Endothelial cell of umbilical vein (primary cell): ENCODE measurements at regions not wholly inside any gene's neighbourhood (a gene's known extent, or its start where the extent isn't known, plus 50 kb on each side); places are given as distances from the start of the nearest gene placed in this dataset.

Experiments used
- BruUV-seq: library from RNA; stranded (reverse); fragments of 400-500 nt; replicated peaks from 2 replicates; lab custom pipeline; 2021; lab: Mats Ljungman, UMichigan
- CTCF ChIA-PET: fragments of 300-600, 350-600 bp; sonication (Branson Sonifier 250); formaldehyde crosslinking; loops from one replicate; lab custom pipeline; 2021; ENCODE audit warnings: antibody characterized with exemption, inconsistent platforms; lab: Charles Lee
- POLR2A ChIA-PET: fragments of 300-600, 350-600 bp; sonication (Branson Sonifier 250); formaldehyde crosslinking; loops from one replicate; lab custom pipeline; 2021; ENCODE audit warnings: antibody characterized with exemption, inconsistent platforms; lab: Charles Lee
- DNase-seq: peaks from one replicate; pipeline ENCODE4 v3.0.0-alpha.2; 2011; ENCODE audit warnings: low read depth, low spot score
- FAIRE-seq: peaks from 2 replicates; lab custom pipeline; 2011; peaks lifted over from hg19 to GRCh38; lab: Jason Lieb, UNC
- H2AFZ ChIP-seq: 2 replicates; pipeline ENCODE4 v1.6.0; 2012; ENCODE audit warnings: low read depth, low read length, control low read depth, inconsistent platforms
- H3K27ac ChIP-seq: 2 replicates; pipeline ENCODE4 v1.5.1; 2011; ENCODE audit warnings: low read depth, mild to moderate bottlenecking, control low read depth, low read length, moderate library complexity; ENCODE audit not compliant: insufficient read depth
- H3K27me3 ChIP-seq, 2 experiments: 2 replicates each; pipeline versions ENCODE4 v1.6.0 to v1.6.1; 2011; ENCODE audit warnings: low read length in 2 of 2, mixed read lengths in 1 of 2; ENCODE audit not compliant: control insufficient read depth in 2 of 2, insufficient read depth in 2 of 2
- H3K36me3 ChIP-seq, 2 experiments: 2 replicates in 1 of 2; 3 replicates in 1 of 2; pipeline ENCODE4 v1.5.1; 2011; ENCODE audit warnings: low read length in 2 of 2, mild to moderate bottlenecking in 1 of 2, moderate library complexity in 1 of 2; ENCODE audit not compliant: control insufficient read depth in 2 of 2, insufficient read depth in 2 of 2; ENCODE audit errors: extremely low read depth in 1 of 2
- H3K4me1 ChIP-seq: 3 replicates; pipeline ENCODE4 v1.5.1; 2011; ENCODE audit warnings: mild to moderate bottlenecking, low read length; ENCODE audit not compliant: control insufficient read depth, insufficient read depth; ENCODE audit errors: extremely low read depth
- H3K4me2 ChIP-seq: 2 replicates; pipeline ENCODE4 v1.6.1; 2011; ENCODE audit warnings: low read length, control low read depth, mixed read lengths; ENCODE audit not compliant: insufficient read depth
- H3K4me3 ChIP-seq, 3 experiments: fragments of 200-600 bp in 1 of 3; sonication (generic), shearing (Covaris generic) in 1 of 3; replicated peaks in 1 of 3; 2 replicates each; pipeline ENCODE4 v1.5.1; 2011 to 2016; ENCODE audit warnings: control low read depth in 3 of 3, low read length in 3 of 3, mild to moderate bottlenecking in 2 of 3, inconsistent platforms in 1 of 3, low read depth in 1 of 3, moderate library complexity in 1 of 3; ENCODE audit not compliant: insufficient read depth in 1 of 3
- H3K79me2 ChIP-seq: 2 replicates; pipeline ENCODE4 v1.6.0; 2012; ENCODE audit warnings: low read length, inconsistent platforms; ENCODE audit not compliant: control insufficient read depth, insufficient read depth
- H3K9ac ChIP-seq: replicated peaks from 2 replicates; pipeline ENCODE3; 2011; ENCODE audit warnings: low read length, control low read depth; ENCODE audit not compliant: insufficient read depth; ENCODE audit errors: extremely low read depth
- H3K9me1 ChIP-seq: replicated peaks from 3 replicates; pipeline ENCODE4 v1.6.0; 2011; ENCODE audit warnings: mild to moderate bottlenecking, low read length; ENCODE audit not compliant: control insufficient read depth, insufficient read depth; ENCODE audit errors: extremely low read depth
- H3K9me3 ChIP-seq: replicated peaks from 2 replicates; pipeline ENCODE4 v1.5.1; 2012; ENCODE audit warnings: low read length, inconsistent platforms; ENCODE audit not compliant: control insufficient read depth, insufficient read depth
- H4K20me1 ChIP-seq: replicated peaks from 2 replicates; pipeline ENCODE3; 2011; ENCODE audit warnings: mild to moderate bottlenecking, low read length; ENCODE audit not compliant: control insufficient read depth, insufficient read depth; ENCODE audit errors: extremely low read depth
- EZH2 ChIP-seq: IDR thresholded peaks from 2 replicates; pipeline ENCODE4 v1.6.1; 2012; ENCODE audit warnings: borderline replicate concordance, low read depth, mild to moderate bottlenecking, moderate library complexity, low read length, inconsistent platforms; ENCODE audit not compliant: severe bottlenecking
- FOS ChIP-seq: IDR thresholded peaks from 2 replicates; pipeline ENCODE4 v1.6.1; 2011; ENCODE audit warnings: mild to moderate bottlenecking, low read length, moderate library complexity, borderline replicate concordance; ENCODE audit not compliant: insufficient read depth
- GATA2 ChIP-seq: IDR thresholded peaks from 2 replicates; pipeline ENCODE4 v1.7.0; 2011; ENCODE audit warnings: low read depth, mild to moderate bottlenecking, moderate library complexity, mixed read lengths, low read length; ENCODE audit not compliant: insufficient read length, insufficient read depth
- JUN ChIP-seq: IDR thresholded peaks from 2 replicates; pipeline ENCODE4 v1.6.1; 2011; ENCODE audit warnings: borderline replicate concordance, low read depth; ENCODE audit not compliant: insufficient read length, insufficient read depth
- MYC ChIP-seq: IDR thresholded peaks from one replicate; pipeline ENCODE4 v1.6.1; 2011; ENCODE audit warnings: mild to moderate bottlenecking, low read depth, low read length
- POLR2A ChIP-seq: IDR thresholded peaks from 2 replicates; pipeline ENCODE4 v1.6.1; 2012; ENCODE audit warnings: low read depth, mild to moderate bottlenecking, control low read depth, low read length
- POLR2AphosphoS5 ChIP-seq: IDR thresholded peaks from 2 replicates; pipeline ENCODE4 v1.6.1; 2012; ENCODE audit warnings: low read depth, mild to moderate bottlenecking, control low read depth, low read length, moderate library complexity; ENCODE audit not compliant: insufficient read depth
- dilution Hi-C: fragments of 300-500 bp; cut with MboI; formaldehyde crosslinking; loops from one replicate; pipeline ENCODE4 v1.15.0; 2019; ENCODE audit warnings: low sequenced_read_pairs; ENCODE audit not compliant: extremely low pct_ligation_motif_present
- intact Hi-C: fragments of 100-400 bp; cut with micrococcal nuclease; formaldehyde crosslinking; loops from one replicate; pipeline ENCODE4 v1.10.0; 2022
- TF ChIP-seq, protein P1 (sequence below): IDR thresholded peaks from 2 replicates; pipeline ENCODE4 v1.6.1; 2011; ENCODE audit not compliant: insufficient read depth, insufficient read length
- TF ChIP-seq, protein P2 (sequence below), 2 donors: IDR thresholded peaks; 1 replicate in 1 of 2; 2 replicates in 1 of 2; pipeline ENCODE4 v1.5.1; 2011; ENCODE audit warnings: low read length in 2 of 2, mild to moderate bottlenecking in 2 of 2, moderate library complexity in 2 of 2, control low read depth in 1 of 2, inconsistent platforms in 1 of 2, low read depth in 1 of 2; ENCODE audit not compliant: insufficient read depth in 1 of 2; ENCODE audit errors: extremely low read depth in 1 of 2

DNA sequence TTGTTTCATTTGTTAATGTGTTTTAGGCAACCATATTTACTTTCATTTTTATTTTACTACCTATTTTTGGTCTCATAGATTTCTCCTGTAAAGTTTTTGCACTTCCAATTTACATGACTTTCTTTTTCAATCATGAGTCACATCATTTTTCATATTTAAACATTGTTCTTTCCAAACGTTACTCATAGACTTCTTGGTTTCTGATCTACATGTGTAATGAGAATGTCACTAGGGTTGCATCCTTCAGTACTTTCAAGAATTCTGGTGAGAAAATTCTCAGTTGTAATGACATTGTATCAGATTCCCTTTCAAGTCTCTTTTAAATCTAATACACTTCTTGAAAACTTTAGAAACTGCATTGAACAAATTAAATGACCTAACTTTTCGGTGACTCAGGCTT lies 991.7 kb downstream of the EFNB2 start:
- no peak overlapping the region for H3K9ac ChIP-seq
- no TSS peak for BruUV-seq
- H3K27me3 ChIP-seq = no peaks in the 10 kb centered on the region
- H3K4me2 ChIP-seq = no peak overlapping the region
- no peaks in the 10 kb centered on the region for H3K36me3 ChIP-seq
- H3K79me2 ChIP-seq = no peaks in the 10 kb centered on the region
- CTCF ChIA-PET = interaction anchor here (0.6 kb wide), 1 partner anchor 133 kb away, joined by 3 read pairs; no protein-coding TSS in a partner anchor
- TF ChIP-seq, protein P1, sequence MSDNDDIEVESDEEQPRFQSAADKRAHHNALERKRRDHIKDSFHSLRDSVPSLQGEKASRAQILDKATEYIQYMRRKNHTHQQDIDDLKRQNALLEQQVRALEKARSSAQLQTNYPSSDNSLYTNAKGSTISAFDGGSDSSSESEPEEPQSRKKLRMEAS = no peak
- TF ChIP-seq JUN (no peak), EZH2 (no peak), FOS (no peak), POLR2AphosphoS5 (no peak), POLR2A (no peak), MYC (no peak), GATA2 (no peak)
- TF ChIP-seq, protein P2, sequence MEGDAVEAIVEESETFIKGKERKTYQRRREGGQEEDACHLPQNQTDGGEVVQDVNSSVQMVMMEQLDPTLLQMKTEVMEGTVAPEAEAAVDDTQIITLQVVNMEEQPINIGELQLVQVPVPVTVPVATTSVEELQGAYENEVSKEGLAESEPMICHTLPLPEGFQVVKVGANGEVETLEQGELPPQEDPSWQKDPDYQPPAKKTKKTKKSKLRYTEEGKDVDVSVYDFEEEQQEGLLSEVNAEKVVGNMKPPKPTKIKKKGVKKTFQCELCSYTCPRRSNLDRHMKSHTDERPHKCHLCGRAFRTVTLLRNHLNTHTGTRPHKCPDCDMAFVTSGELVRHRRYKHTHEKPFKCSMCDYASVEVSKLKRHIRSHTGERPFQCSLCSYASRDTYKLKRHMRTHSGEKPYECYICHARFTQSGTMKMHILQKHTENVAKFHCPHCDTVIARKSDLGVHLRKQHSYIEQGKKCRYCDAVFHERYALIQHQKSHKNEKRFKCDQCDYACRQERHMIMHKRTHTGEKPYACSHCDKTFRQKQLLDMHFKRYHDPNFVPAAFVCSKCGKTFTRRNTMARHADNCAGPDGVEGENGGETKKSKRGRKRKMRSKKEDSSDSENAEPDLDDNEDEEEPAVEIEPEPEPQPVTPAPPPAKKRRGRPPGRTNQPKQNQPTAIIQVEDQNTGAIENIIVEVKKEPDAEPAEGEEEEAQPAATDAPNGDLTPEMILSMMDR (IDR thresholded peaks at IDR 0.05; ENCODE audit: extremely low read depth in 1 of 2, insufficient read depth in 1 of 2, low read depth in 1 of 2, low read length in 2 of 2) = no peak
- DNase-seq = no peak
- H4K20me1 ChIP-seq = no peaks in the 10 kb centered on the region
- H2AFZ ChIP-seq = no peak overlapping the region
- POLR2A ChIA-PET = no interaction called here
- dilution Hi-C loops (no loop called here), intact Hi-C loops (no loop called here)
- H3K27ac ChIP-seq = no peak overlapping the region
- FAIRE-seq = no peak
- no peak overlapping the region for H3K4me3 ChIP-seq
- H3K9me3 ChIP-seq = no peaks in the 10 kb centered on the region
- H3K4me1 ChIP-seq = no peaks in the 10 kb centered on the region
- H3K9me1 ChIP-seq = no peaks in the 10 kb centered on the region
